Heart right ventricle (tissue), 16 donors: ENCODE measurements at regions not wholly inside any gene's neighbourhood (a gene's known extent, or its start where the extent isn't known, plus 50 kb on each side); places are given as distances from the start of the nearest gene placed in this dataset.

Experiments used
- ATAC-seq, 8 donors: fragments of 200-7000 bp; cut with Tn5 transposase; one replicate each; pipeline ENCODE4 v1.9.1; 2020; ENCODE audit warnings: mild to moderate bottlenecking in 8 of 8, moderate library complexity in 8 of 8, moderate number of reproducible peaks in 1 of 8
- DNase-seq, 2 donors: peaks; one replicate each; pipeline ENCODE4 v3.0.0-alpha.2; 2020
- H3K27ac ChIP-seq, 10 donors: fragments of 200-600 bp; sonication (generic) in 2 of 10; one replicate each; pipeline versions ENCODE4 v1.5.0 to v1.8.0; 2020 to 2022; ENCODE audit warnings: mild to moderate bottlenecking in 3 of 10
- H3K27me3 ChIP-seq, 7 donors: fragments of 200-600 bp; one replicate each; pipeline ENCODE4 v1.8.0; 2021 to 2022; ENCODE audit warnings: mild to moderate bottlenecking in 2 of 7
- H3K36me3 ChIP-seq, 9 donors: fragments of 200-600 bp; sonication (generic) in 1 of 9; one replicate each; pipeline versions ENCODE4 v1.5.0 to v1.8.0; 2020 to 2022; ENCODE audit warnings: mild to moderate bottlenecking in 2 of 9
- H3K4me1 ChIP-seq, 9 donors: fragments of 200-600 bp; sonication (generic) in 1 of 9; one replicate each; pipeline versions ENCODE4 v1.5.0 to v1.8.0; 2020 to 2022; ENCODE audit warnings: mild to moderate bottlenecking in 4 of 9
- H3K4me3 ChIP-seq, 10 donors: fragments of 200-600 bp; sonication (generic) in 2 of 10; one replicate each; pipeline versions ENCODE4 v1.5.0 to v1.8.0; 2020 to 2022; ENCODE audit warnings: mild to moderate bottlenecking in 7 of 10, moderate library complexity in 2 of 10
- H3K9me3 ChIP-seq, 11 donors: fragments of 200-600 bp in 10 of 11; sonication (generic) in 2 of 11; one replicate each; pipeline versions ENCODE4 v1.5.0 to v1.8.0; 2013 to 2022; ENCODE audit warnings: mild to moderate bottlenecking in 2 of 11, control low read depth in 1 of 11, moderate library complexity in 1 of 11
- CTCF ChIP-seq, 9 donors: fragments of 200-600 bp; sonication (generic) in 2 of 9; IDR thresholded peaks; one replicate each; pipeline versions ENCODE4 v1.5.0 to v1.8.0; 2021 to 2022; ENCODE audit warnings: antibody characterized with exemption in 9 of 9, mild to moderate bottlenecking in 5 of 9, moderate library complexity in 1 of 9
- WGBS, 2 donors: extraction: QIAGEN DNeasy Blood & Tissue Kit; methylation state at CpG; one replicate each; pipeline ENCODE4 v1.1.7; 2013; ENCODE audit warnings: inconsistent platforms in 1 of 2; 5-methylcytosine and 5-hydroxymethylcytosine counted together
- intact Hi-C, 10 donors: fragments of 100-400 bp; cut with DNase I; formaldehyde crosslinking; loops; one replicate each; pipeline versions ENCODE4 v1.11.1 to v1.14.2; 2022
- donor health status: Arrhythmogenic right ventricular cardiomyopathy.
- donor health status: ischemic (EF 13 %, LVEDD 7.1; RV severe dilation, severe dysfunction).
- donor health status: healthy with polysubstance abuse.
- donor health status: DM: no; HTN: yes; CAD: no.
- donor health status: DM: no; HTN: no; CAD: no.
- donor health status: ischemic (EF 25% LVEDD 6.9; RV normal size, moderate dysfunction).
- donor health status: ischemic (EF 25% LVEDD 5.7; RV mildly dilated, moderate dysfunction).
- donor health status: healthy.
- donor health status: DM: yes; HTN: yes; CAD: no.
- donor health status: Ischemic cardiomyopathy.
- donor health status: ischemic (EF 35%, LVEDD 5.7; RV mildly dilated, moderate dysfunction).
- donor health status: nonischemic (EF 11% LVEDD 7.7; RV severe dilation, severe dysfunction).
- donor health status: DM: yes; HTN: yes; CAD: no.
- donor health status: PGD.
- donor health status: ischemic (EF 29% LVEDD 5.4; RV normal size, mild dysfunction).
- donor health status: nonischemic (EF 23%, LVEDD 6.1; RV moderate dilation, normal function).

DNA sequence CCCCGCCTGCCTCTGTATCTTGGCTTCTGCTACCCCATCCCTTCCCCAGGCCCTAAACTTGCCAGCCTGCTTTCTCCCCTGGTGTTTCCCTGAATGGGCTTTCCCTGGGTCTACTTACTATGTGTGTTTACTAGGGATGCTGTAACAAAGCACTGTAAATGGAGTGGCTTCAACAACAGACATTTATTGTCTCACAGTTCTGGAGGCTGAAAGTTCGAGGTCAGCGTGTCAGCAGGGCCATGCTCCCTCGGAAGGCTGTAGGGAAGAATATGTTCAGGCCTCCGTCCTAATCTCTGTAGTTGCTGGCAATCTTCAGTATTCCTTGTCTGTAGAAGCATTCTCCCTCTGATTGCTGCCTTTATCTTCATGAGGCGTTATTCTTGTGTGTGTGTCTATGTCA is 113.6 kb downstream of the DDX1 start:
- ATAC-seq, result no peak
- TF ChIP-seq CTCF (IDR thresholded peaks at IDR 0.05), result no peak
- intact Hi-C loops, result loop anchor here in 1 of 10 donors (5.0 kb wide), 1 partner anchor 58 kb away; no protein-coding TSS in a partner anchor
- no peaks in the 10 kb centered on the region for H3K27me3 ChIP-seq
- no peak for DNase-seq
- 90 to 91% methylated on average over 6 of the region's 6 CpGs for WGBS, 2 donors
- no peaks in the 10 kb centered on the region for H3K36me3 ChIP-seq
- H3K4me1 ChIP-seq, result peaks cover 0 to 63% (median 30%) of the 10 kb centered on the region in 9 donors
- H3K9me3 ChIP-seq, result no peaks in the 10 kb centered on the region
- no peak overlapping the region for H3K4me3 ChIP-seq
- H3K27ac ChIP-seq, result peak overlapping the region in 7 of 10 donors; percentile 5 to 85 (median 62)

DNA sequence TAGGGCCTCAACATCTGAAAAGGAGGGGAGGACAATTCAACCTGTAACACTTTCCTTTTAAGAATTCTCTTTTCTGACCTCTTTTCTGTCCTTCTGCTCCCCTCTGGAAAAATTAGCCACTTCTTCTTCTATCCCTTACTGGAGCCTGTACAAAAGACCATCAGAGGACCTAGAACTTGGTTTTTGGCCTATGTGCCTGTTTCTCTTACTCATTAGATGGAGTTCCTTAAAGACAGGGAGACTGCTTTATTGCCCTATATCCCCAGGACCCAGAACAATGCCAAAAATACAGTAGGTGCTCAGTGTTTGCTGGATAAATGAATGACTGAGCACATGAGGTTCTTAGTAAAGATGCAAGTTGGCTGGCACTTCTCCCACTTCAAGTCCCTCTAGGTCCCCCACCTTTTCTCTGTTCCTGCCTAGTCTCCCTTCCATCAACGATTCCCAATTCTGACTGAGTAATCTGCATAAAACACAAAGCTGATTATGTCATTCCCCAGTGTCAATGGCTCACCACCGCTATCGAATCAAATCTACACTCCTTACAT is 114.2 kb downstream of the DDX1 start:
- Histone ChIP-seq H3K27ac (peak overlapping the region in 1 of 10 donors; percentile 85), H3K27me3 (no peaks in the 10 kb centered on the region), H3K9me3 (no peaks in the 10 kb centered on the region), H3K36me3 (no peaks in the 10 kb centered on the region), H3K4me1 (peaks cover 0 to 61% (median 30%) of the 10 kb centered on the region in 9 donors), H3K4me3 (no peak overlapping the region)
- DNase-seq, result no peak
- intact Hi-C loops, result loop anchor here in 1 of 10 donors (5.0 kb wide), 1 partner anchor 59 kb away; no protein-coding TSS in a partner anchor
- no peak for TF ChIP-seq CTCF (IDR thresholded peaks at IDR 0.05)
- WGBS, 2 donors, result 92 to 95% methylated on average over 3 of the region's 3 CpGs
- ATAC-seq, result no peak

- no peaks in the 10 kb centered on the region for H3K9me3 ChIP-seq
- no peaks in the 10 kb centered on the region for H3K36me3 ChIP-seq
- intact Hi-C loops, result loop anchor here in 1 of 10 donors (5.0 kb wide), 1 partner anchor 59 kb away; no protein-coding TSS in a partner anchor
- H3K4me3 ChIP-seq, result no peak overlapping the region
- peaks cover 0 to 56% (median 30%) of the 10 kb centered on the region in 9 donors for H3K4me1 ChIP-seq
- no peak for TF ChIP-seq CTCF (IDR thresholded peaks at IDR 0.05)
- ATAC-seq (no peak), DNase-seq (no peak)
- H3K27ac ChIP-seq, result no peak overlapping the region
- no peaks in the 10 kb centered on the region for H3K27me3 ChIP-seq
These were observed 114.8 kb downstream of the DDX1 start for GRCh38 chr2:15706424-15706823.

DNA sequence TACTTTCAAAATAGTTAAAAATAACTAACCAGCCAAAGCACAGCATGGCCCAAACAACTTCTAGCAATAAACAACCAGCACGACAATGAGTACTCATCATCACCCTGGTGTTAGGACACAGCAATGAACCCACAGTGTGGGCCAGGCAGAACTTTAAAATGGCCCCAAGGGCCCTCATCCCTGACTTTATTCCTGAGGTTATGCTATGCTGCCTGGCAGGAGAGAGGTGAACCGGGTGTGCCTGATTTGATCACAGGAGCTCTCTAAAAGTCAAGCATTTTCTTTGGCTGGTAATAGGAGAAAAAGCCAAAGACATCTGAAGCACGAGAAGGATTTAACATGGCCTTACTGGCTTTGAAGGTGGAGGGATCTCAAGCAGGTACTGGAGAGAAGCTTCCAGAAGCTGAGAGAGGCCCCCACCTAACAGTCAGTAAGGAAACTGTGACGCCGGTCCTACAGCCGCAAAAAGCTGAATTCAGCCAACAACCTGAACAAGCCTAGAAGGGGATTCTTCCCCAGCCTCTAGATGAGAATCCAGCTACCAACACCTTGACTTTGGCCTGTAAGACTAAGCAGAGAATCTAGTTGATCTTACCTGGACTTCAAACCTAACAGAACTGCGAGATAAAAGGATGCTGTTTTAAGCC is 115.4 kb downstream of the DDX1 start:
- H3K4me1 ChIP-seq, result peaks cover 0 to 52% (median 30%) of the 10 kb centered on the region in 9 donors
- WGBS, 2 donors, result 95 to 97% methylated on average over 7 of the region's 7 CpGs
- DNase-seq (no peak), ATAC-seq (no peak)
- intact Hi-C loops, result loop anchor here in 1 of 10 donors (5.0 kb wide), 1 partner anchor 60 kb away; no protein-coding TSS in a partner anchor
- H3K27ac ChIP-seq, result no peak overlapping the region
- no peaks in the 10 kb centered on the region for H3K36me3 ChIP-seq
- H3K9me3 ChIP-seq, result no peaks in the 10 kb centered on the region
- H3K27me3 ChIP-seq, result no peaks in the 10 kb centered on the region
- H3K4me3 ChIP-seq, result no peak overlapping the region
- no peak for TF ChIP-seq CTCF (IDR thresholded peaks at IDR 0.05)
